ENCODE measurements at regions not wholly inside any gene's neighbourhood (a gene's known extent, or its start where the extent isn't known, plus 50 kb on each side); places are given as distances from the start of the nearest gene placed in this dataset.

DNA sequence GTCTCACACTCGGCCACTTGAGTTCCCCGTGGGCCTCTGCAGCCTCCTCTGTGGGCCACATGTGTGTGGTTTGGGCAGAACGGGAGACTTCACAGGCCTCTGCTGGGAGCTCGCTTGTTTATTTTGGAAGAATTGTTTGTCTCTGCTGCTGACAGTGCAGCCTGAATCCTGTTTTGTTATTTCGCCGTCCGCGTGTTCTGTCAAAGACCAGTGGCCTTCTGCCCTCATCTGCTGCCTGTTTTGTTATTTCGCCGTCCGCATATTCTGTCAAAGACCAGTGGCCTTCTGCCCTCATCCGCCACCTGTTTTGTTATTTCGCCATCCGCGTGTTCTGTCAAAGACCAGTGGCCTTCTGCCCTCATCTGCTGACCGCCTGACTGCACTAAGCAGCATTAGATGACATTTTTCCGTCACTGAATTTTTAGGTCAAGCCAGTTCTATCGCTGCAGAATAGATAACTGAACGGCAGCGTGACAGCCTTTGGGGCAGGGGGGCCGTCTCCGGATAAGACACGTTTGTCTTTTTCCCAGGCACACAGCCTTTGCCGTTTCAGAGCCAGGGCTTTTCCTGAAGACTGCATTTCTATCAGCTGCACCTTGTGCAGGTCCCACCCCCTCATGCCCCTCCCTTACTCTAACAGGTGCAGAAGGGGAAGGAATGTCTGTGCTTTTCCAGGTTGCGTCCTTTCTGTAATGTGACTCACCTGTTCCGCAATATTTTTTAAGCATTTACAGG, 158.5 kb upstream of the AFDN start:
- Histone ChIP-seq H3K9me3 (ENCODE audit: low read length) (no peaks in the 10 kb centered on the region), H4K20me1 (ENCODE audit: insufficient read depth, low read length) (no peaks in the 10 kb centered on the region), H3K79me2 (ENCODE audit: insufficient read depth, low read length) (no peaks in the 10 kb centered on the region), H3K36me3 (replicated peaks in 1 of 2; ENCODE audit: control insufficient read depth in 1 of 2, insufficient read depth in 2 of 2, low read length in 2 of 2) (no peaks in the 10 kb centered on the region), H3K27me3 (ENCODE audit: control insufficient read depth in 1 of 2, insufficient read depth in 2 of 2, low read length in 2 of 2) (no peaks in the 10 kb centered on the region), H3K4me3 (replicated peaks in 1 of 3; ENCODE audit: insufficient read depth in 1 of 3, low read depth in 2 of 3, low read length in 3 of 3) (peak overlapping the region; percentile 1 to 54 (median 6); a peak in 3 of 6 replicates), H3K4me1 (ENCODE audit: insufficient read depth, low read length) (peaks cover 100% of the 10 kb centered on the region), H3K9ac (ENCODE audit: insufficient read depth, low read depth, low read length) (peak overlapping the region; percentile 59), H2AFZ (ENCODE audit: low read length) (no peak overlapping the region), H3K4me2 (ENCODE audit: low read depth, low read length) (peak overlapping the region; percentile 80), H3K27ac (ENCODE audit: extremely low read length, insufficient read depth, low read length) (peak overlapping the region; percentile 85)
- ATAC-seq, result peak; percentile 84
- CTCF ChIA-PET (ENCODE audit: low intra/inter-chr PET ratio, low total read pairs), result no interaction called here
- WGBS (ENCODE audit: low lambda C conversion rate), result 2% methylated on average over 26 of the region's 26 CpGs
- in situ Hi-C loops (cut with HindIII; ENCODE audit: extremely low pct_ligation_motif_present, low pct_unique_long_range_greater_than_20kb), result loop anchor here (5.0 kb wide), 1 partner anchor 101 kb away; no protein-coding TSS in a partner anchor
- POLR2A ChIA-PET, result interaction anchor here (1.1 to 2.0 kb wide), 7 partner anchors 8 to 94 kb away, joined by 3 to 9 read pairs (median 4); no protein-coding TSS in a partner anchor
- BruUV-seq (replicated peaks), result no TSS peak
- peak; percentile 97 for FAIRE-seq
- intact Hi-C loops (cut with micrococcal nuclease; ENCODE audit: unreplicated experiment), result loop anchor here (1.0 kb wide), 2 partner anchors 15 to 160 kb away; no protein-coding TSS in a partner anchor
- peak; percentile 96 for DNase-seq (ENCODE audit: low spot score)
- TF ChIP-seq LCORL (IDR thresholded peaks at IDR 0.05) (peak; percentile 81), LCORL (CRISPR knock-in tag; IDR thresholded peaks at IDR 0.05) (peak; percentile 100), PHF20 (CRISPR knock-in tag; IDR thresholded peaks at IDR 0.05) (peak; percentile 45; the same call in 1 of the 2 replicates), KDM5A (IDR thresholded peaks at IDR 0.05; ENCODE audit: borderline replicate concordance, low read length) (no peak), SAFB2 (CRISPR knock-in tag; IDR thresholded peaks at IDR 0.05; ENCODE audit: borderline replicate concordance, low read depth) (no peak; the same call in 1 of the 2 replicates), RAD21 (CRISPR knock-in tag; IDR thresholded peaks at IDR 0.05) (peak; percentile 41), MAFG (CRISPR knock-in tag; IDR thresholded peaks at IDR 0.05) (no peak)
- TF ChIP-seq, protein P1, sequence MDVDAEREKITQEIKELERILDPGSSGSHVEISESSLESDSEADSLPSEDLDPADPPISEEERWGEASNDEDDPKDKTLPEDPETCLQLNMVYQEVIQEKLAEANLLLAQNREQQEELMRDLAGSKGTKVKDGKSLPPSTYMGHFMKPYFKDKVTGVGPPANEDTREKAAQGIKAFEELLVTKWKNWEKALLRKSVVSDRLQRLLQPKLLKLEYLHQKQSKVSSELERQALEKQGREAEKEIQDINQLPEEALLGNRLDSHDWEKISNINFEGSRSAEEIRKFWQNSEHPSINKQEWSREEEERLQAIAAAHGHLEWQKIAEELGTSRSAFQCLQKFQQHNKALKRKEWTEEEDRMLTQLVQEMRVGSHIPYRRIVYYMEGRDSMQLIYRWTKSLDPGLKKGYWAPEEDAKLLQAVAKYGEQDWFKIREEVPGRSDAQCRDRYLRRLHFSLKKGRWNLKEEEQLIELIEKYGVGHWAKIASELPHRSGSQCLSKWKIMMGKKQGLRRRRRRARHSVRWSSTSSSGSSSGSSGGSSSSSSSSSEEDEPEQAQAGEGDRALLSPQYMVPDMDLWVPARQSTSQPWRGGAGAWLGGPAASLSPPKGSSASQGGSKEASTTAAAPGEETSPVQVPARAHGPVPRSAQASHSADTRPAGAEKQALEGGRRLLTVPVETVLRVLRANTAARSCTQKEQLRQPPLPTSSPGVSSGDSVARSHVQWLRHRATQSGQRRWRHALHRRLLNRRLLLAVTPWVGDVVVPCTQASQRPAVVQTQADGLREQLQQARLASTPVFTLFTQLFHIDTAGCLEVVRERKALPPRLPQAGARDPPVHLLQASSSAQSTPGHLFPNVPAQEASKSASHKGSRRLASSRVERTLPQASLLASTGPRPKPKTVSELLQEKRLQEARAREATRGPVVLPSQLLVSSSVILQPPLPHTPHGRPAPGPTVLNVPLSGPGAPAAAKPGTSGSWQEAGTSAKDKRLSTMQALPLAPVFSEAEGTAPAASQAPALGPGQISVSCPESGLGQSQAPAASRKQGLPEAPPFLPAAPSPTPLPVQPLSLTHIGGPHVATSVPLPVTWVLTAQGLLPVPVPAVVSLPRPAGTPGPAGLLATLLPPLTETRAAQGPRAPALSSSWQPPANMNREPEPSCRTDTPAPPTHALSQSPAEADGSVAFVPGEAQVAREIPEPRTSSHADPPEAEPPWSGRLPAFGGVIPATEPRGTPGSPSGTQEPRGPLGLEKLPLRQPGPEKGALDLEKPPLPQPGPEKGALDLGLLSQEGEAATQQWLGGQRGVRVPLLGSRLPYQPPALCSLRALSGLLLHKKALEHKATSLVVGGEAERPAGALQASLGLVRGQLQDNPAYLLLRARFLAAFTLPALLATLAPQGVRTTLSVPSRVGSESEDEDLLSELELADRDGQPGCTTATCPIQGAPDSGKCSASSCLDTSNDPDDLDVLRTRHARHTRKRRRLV (CRISPR knock-in tag; IDR thresholded peaks at IDR 0.05), result peak; percentile 80; the same call in 1 of the 2 replicates
- TF ChIP-seq, protein P2, sequence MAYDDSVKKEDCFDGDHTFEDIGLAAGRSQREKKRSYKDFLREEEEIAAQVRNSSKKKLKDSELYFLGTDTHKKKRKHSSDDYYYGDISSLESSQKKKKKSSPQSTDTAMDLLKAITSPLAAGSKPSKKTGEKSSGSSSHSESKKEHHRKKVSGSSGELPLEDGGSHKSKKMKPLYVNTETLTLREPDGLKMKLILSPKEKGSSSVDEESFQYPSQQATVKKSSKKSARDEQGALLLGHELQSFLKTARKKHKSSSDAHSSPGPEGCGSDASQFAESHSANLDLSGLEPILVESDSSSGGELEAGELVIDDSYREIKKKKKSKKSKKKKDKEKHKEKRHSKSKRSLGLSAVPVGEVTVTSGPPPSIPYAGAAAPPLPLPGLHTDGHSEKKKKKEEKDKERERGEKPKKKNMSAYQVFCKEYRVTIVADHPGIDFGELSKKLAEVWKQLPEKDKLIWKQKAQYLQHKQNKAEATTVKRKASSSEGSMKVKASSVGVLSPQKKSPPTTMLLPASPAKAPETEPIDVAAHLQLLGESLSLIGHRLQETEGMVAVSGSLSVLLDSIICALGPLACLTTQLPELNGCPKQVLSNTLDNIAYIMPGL (CRISPR knock-in tag; IDR thresholded peaks at IDR 0.05; ENCODE audit: borderline replicate concordance in 1 of 2, low read depth in 1 of 2), result peak; percentile 74; a peak in 3 of 4 replicates
- TF ChIP-seq, protein P3, sequence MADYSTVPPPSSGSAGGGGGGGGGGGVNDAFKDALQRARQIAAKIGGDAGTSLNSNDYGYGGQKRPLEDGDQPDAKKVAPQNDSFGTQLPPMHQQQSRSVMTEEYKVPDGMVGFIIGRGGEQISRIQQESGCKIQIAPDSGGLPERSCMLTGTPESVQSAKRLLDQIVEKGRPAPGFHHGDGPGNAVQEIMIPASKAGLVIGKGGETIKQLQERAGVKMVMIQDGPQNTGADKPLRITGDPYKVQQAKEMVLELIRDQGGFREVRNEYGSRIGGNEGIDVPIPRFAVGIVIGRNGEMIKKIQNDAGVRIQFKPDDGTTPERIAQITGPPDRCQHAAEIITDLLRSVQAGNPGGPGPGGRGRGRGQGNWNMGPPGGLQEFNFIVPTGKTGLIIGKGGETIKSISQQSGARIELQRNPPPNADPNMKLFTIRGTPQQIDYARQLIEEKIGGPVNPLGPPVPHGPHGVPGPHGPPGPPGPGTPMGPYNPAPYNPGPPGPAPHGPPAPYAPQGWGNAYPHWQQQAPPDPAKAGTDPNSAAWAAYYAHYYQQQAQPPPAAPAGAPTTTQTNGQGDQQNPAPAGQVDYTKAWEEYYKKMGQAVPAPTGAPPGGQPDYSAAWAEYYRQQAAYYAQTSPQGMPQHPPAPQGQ (CRISPR knock-in tag; IDR thresholded peaks at IDR 0.05; ENCODE audit: borderline replicate concordance), result peak; percentile 28; the same call in 1 of the 2 replicates
- TF ChIP-seq, protein P4, sequence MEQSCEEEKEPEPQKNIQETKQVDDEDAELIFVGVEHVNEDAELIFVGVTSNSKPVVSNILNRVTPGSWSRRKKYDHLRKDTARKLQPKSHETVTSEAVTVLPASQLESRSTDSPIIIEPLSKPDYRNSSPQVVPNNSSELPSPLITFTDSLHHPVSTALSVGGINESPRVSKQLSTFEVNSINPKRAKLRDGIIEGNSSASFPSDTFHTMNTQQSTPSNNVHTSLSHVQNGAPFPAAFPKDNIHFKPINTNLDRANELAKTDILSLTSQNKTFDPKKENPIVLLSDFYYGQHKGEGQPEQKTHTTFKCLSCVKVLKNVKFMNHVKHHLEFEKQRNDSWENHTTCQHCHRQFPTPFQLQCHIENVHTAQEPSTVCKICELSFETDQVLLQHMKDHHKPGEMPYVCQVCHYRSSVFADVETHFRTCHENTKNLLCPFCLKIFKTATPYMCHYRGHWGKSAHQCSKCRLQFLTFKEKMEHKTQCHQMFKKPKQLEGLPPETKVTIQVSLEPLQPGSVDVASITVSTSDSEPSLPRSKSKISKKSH (CRISPR knock-in tag; IDR thresholded peaks at IDR 0.05; ENCODE audit: borderline replicate concordance), result peak; percentile 60; the same call in 1 of the 2 replicates
